ENCODE measurements at regions not wholly inside any gene's neighbourhood (a gene's known extent, or its start where the extent isn't known, plus 50 kb on each side); places are given as distances from the start of the nearest gene placed in this dataset.

DNA sequence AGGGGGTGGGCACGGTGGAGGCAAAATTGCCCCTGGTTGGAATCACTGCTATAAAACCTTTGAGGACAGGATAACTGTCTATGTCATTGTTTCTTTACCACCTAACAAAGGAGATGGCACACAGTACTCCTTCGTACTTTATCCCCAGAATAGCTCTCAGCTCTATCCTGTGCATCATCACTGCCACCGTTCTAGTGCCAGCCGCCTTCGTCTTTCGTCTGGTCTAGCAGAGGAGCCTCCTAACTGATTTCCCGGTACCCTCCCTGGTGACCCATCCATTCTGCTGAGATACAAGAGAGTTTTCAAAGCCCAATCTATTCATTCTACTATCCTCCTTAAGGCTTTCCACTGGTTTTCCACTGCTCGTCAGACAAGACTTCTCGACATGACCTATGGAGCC lies 67.9 kb upstream of the PRICKLE2 start:
- DNase-seq (ENCODE audit: low read depth), result no peak
- TF ChIP-seq, protein P1, sequence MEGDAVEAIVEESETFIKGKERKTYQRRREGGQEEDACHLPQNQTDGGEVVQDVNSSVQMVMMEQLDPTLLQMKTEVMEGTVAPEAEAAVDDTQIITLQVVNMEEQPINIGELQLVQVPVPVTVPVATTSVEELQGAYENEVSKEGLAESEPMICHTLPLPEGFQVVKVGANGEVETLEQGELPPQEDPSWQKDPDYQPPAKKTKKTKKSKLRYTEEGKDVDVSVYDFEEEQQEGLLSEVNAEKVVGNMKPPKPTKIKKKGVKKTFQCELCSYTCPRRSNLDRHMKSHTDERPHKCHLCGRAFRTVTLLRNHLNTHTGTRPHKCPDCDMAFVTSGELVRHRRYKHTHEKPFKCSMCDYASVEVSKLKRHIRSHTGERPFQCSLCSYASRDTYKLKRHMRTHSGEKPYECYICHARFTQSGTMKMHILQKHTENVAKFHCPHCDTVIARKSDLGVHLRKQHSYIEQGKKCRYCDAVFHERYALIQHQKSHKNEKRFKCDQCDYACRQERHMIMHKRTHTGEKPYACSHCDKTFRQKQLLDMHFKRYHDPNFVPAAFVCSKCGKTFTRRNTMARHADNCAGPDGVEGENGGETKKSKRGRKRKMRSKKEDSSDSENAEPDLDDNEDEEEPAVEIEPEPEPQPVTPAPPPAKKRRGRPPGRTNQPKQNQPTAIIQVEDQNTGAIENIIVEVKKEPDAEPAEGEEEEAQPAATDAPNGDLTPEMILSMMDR (conservative IDR thresholded peaks at IDR 0.05; ENCODE audit: control insufficient read depth, insufficient read depth, low read depth, low read length), result no peak
- H3K4me3 ChIP-seq (ENCODE audit: control insufficient read depth, low read depth, low read length), result no peak overlapping the region

DNA sequence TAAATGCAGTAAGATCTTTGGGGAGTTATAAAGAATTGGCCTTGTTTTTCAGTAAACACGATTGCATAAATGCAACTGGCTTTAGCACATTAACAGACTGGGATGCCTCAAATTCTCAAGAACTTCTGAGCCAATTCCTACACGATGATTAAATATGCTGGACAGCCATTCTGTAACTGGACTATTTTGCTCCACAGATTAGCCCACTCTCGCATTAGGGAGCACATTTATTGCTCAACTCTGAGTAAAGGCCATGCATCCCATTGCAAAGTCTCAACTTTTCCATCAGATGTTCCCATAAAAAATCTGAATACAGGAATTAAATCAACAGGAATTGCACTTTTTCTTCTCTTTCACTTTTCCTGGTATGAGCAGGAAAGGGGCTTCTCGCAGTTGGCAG lies 66.7 kb upstream of the PRICKLE2 start:
- H3K4me3 ChIP-seq (ENCODE audit: control insufficient read depth, low read depth, low read length), result no peak overlapping the region
- TF ChIP-seq, protein P1 (conservative IDR thresholded peaks at IDR 0.05; ENCODE audit: control insufficient read depth, insufficient read depth, low read depth, low read length), result no peak
- peak; percentile 96 for DNase-seq (ENCODE audit: low read depth)

DNA sequence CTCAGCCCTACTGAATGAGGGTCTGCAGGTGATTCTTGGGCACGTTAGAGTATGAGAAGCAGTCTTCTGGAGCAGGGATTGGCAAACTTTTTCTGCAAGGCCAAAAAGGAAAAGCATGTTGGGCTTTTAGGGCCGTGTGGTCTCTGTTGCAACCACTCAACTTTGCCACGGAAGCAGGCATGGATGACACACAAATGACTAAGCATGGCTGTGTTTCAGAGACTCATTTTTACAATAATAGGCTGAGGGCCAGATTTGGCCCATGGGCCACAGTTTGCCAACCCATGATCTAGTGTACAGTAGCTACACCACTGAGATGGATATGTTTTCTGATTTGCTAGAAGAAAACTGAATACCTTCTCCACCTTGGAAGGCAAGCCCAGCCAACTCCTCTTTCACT lies 66.1 kb upstream of the PRICKLE2 start:
- H3K4me3 ChIP-seq (ENCODE audit: control insufficient read depth, low read depth, low read length), result no peak overlapping the region
- TF ChIP-seq, protein P1 (conservative IDR thresholded peaks at IDR 0.05; ENCODE audit: control insufficient read depth, insufficient read depth, low read depth, low read length), result no peak
- peak; percentile 98 for DNase-seq (ENCODE audit: low read depth)

DNA sequence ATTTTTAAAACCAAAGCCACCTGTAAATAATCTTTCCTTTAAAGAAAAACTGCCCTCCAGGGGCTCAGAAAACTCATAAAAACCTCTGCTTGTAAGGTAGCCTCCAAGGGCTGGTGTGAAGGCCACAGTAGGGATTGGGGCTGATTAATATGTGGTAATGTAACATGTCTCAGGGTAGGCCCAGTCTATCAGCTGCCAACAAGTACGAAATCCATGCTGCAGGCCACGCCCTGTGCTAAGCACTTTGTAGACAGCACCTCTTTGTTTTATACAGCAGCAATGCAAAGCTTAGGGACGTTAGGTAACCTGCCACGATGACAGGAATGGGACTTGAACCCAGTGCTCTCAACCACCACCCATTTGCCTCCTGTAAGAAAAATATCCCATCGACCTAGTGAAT lies 65.6 kb upstream of the PRICKLE2 start:
- DNase-seq (ENCODE audit: low read depth), result peak; percentile 53
- TF ChIP-seq, protein P1 (conservative IDR thresholded peaks at IDR 0.05; ENCODE audit: control insufficient read depth, insufficient read depth, low read depth, low read length), result no peak
- no peak overlapping the region for H3K4me3 ChIP-seq (ENCODE audit: control insufficient read depth, low read depth, low read length)

DNA sequence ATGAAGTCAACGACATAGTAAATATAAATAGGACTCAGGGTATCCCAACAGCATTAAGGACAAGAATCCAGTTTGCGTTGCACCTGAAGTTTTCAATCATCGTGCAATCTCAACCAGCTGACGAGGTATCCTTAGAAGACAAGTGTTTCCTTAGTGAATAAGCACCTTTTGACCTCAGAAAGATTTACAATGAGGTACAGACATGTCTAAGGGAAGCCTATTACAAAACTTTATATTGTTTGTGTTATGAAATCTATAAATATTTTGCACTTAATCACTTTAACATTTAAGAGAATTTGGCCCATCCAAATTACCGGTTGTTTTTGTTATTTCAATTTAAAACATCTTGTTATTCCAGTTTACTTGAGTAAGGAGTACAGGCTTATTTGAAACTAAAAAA lies 64.9 kb upstream of the PRICKLE2 start:
- no peak for DNase-seq (ENCODE audit: low read depth)
- H3K4me3 ChIP-seq (ENCODE audit: control insufficient read depth, low read depth, low read length), result no peak overlapping the region
- TF ChIP-seq, protein P1 (conservative IDR thresholded peaks at IDR 0.05; ENCODE audit: control insufficient read depth, insufficient read depth, low read depth, low read length), result no peak

DNA sequence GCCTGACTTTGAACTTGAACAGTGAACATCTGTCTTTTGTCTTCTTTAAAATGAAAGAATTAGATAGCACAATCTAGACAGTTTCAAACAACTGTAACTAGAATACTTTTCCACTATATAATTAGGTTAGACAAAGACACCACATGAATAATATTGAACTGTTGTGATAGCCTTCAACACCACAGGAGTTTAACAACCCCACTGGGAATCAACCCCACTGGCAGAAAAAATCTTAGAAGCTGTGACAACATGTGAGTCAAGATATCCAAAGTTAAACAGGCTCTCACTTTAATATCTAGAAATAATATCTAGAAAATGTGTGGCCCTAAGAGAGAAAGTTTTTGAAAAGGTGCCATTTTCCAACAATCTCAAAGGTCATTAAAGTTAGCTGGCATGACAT lies 64.4 kb upstream of the PRICKLE2 start:
- no peak for DNase-seq (ENCODE audit: low read depth)
- TF ChIP-seq, protein P1 (conservative IDR thresholded peaks at IDR 0.05; ENCODE audit: control insufficient read depth, insufficient read depth, low read depth, low read length), result no peak
- no peak overlapping the region for H3K4me3 ChIP-seq (ENCODE audit: control insufficient read depth, low read depth, low read length)

DNA sequence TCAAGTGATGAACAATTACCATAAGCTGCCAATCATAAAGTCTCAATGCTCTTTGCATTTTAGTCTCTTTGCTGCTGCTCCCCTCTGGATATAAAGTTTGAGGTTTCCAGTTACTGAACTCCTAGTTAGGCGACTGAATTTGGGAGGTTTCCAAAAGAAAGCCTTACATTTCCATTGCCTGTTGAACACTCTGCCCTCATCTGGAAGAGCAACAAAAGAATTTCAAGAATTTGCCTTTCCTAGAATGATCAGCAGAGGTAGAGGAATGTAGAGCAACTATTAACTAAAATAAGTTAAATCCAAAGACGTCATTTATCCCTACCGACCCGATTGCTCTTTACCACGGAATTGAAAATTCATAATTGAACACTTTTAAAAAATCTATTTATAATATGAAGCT lies 53.4 kb upstream of the PRICKLE2 start:
- DNase-seq (ENCODE audit: low read depth), result no peak
- TF ChIP-seq, protein P1 (conservative IDR thresholded peaks at IDR 0.05; ENCODE audit: control insufficient read depth, insufficient read depth, low read depth, low read length), result no peak

More for the DNA sequence above, 53.4 kb upstream of the PRICKLE2 start:
- H3K4me3 ChIP-seq (ENCODE audit: control insufficient read depth, low read depth, low read length), result no peak overlapping the region

Data from fibroblast of mammary gland (primary cell).